Neural crest cell (in vitro differentiated cells): ENCODE measurements at regions not wholly inside any gene's neighbourhood (a gene's known extent, or its start where the extent isn't known, plus 50 kb on each side); places are given as distances from the start of the nearest gene placed in this dataset.
A peak's percentile ranks its signal among the peaks of the same experiment; 100 is the strongest.

Experiments
- DNase-seq: peaks from one replicate; pipeline ENCODE4 v3.0.0; 2021; ENCODE audit warnings: low read depth, mixed read lengths, low spot score
- H3K27ac Mint-ChIP-seq: one replicate; pipeline ENCODE4 v1.8.0; 2021; ENCODE audit warnings: mild to moderate bottlenecking, mixed read lengths; ENCODE audit not compliant: unreplicated experiment
- H3K27me3 Mint-ChIP-seq: 2 replicates; pipeline ENCODE4 v1.8.0; 2021; ENCODE audit warnings: low read depth, mild to moderate bottlenecking, mixed read lengths
- H3K36me3 Mint-ChIP-seq: 2 replicates; pipeline ENCODE4 v1.8.0; 2021; ENCODE audit warnings: low read depth, mild to moderate bottlenecking, mixed read lengths
- H3K4me1 Mint-ChIP-seq: 2 replicates; pipeline ENCODE4 v1.8.0; 2021; ENCODE audit warnings: mixed read lengths
- H3K4me3 Mint-ChIP-seq: one replicate; pipeline ENCODE4 v1.8.0; 2021; ENCODE audit warnings: mild to moderate bottlenecking, mixed read lengths
- H3K9me3 Mint-ChIP-seq: 2 replicates; pipeline ENCODE4 v1.8.0; 2021; ENCODE audit warnings: mixed read lengths
- TF ChIP-seq, protein P1 (sequence below): fragments of 200-600 bp; sonication (generic); conservative IDR thresholded peaks from 2 replicates; pipeline ENCODE4 v1.5.0; 2021; ENCODE audit warnings: antibody characterized with exemption, mild to moderate bottlenecking

- H3K27me3 Mint-ChIP-seq: no peaks in the 10 kb centered on the region
- no peak overlapping the region for H3K27ac Mint-ChIP-seq
- H3K4me1 Mint-ChIP-seq: no peaks in the 10 kb centered on the region
- no peaks in the 10 kb centered on the region for H3K36me3 Mint-ChIP-seq
- TF ChIP-seq, protein P1, sequence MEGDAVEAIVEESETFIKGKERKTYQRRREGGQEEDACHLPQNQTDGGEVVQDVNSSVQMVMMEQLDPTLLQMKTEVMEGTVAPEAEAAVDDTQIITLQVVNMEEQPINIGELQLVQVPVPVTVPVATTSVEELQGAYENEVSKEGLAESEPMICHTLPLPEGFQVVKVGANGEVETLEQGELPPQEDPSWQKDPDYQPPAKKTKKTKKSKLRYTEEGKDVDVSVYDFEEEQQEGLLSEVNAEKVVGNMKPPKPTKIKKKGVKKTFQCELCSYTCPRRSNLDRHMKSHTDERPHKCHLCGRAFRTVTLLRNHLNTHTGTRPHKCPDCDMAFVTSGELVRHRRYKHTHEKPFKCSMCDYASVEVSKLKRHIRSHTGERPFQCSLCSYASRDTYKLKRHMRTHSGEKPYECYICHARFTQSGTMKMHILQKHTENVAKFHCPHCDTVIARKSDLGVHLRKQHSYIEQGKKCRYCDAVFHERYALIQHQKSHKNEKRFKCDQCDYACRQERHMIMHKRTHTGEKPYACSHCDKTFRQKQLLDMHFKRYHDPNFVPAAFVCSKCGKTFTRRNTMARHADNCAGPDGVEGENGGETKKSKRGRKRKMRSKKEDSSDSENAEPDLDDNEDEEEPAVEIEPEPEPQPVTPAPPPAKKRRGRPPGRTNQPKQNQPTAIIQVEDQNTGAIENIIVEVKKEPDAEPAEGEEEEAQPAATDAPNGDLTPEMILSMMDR: no peak
- peaks cover 4% of the 10 kb centered on the region for H3K9me3 Mint-ChIP-seq
- DNase-seq: no peak
- H3K4me3 Mint-ChIP-seq: no peak overlapping the region
Observed at GRCh38 chr10:15985690-15986089, 125.4 kb upstream of the MINDY3 start.

DNA sequence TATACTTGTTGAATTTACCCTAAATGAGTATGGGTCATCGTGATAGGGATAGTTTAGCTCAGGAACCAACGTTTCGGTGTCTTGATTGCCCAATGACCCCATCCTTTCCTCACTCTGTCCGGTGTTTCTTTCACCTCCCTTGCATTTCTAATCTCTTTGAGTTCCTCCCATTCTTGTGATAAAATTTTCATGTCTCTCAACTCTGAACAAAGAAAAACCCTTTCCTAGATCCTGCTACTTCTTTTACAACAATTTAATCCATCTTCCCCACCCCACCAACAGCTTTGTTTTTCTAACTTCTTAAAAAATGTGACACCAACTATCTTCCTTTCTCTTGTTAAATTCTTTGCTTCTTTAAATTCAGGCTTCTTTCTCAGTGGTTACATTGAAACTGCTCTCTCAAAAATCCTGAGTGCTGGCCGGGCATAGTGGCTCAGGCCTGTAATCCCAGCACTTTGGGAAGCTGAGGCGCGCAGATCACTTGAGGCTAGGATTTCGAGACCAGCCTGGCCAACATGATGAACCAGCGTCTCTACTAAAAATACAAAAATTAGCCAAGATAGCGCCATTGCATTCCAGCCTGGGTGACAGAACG lies 130.3 kb upstream of the MINDY3 start:
- TF ChIP-seq, protein P1: no peak
- peak overlapping the region; percentile 65 for H3K27ac Mint-ChIP-seq
- no peaks in the 10 kb centered on the region for H3K4me1 Mint-ChIP-seq
- H3K4me3 Mint-ChIP-seq: no peak overlapping the region
- no peaks in the 10 kb centered on the region for H3K36me3 Mint-ChIP-seq
- no peak for DNase-seq
- no peaks in the 10 kb centered on the region for H3K27me3 Mint-ChIP-seq
- H3K9me3 Mint-ChIP-seq: peaks cover 4% of the 10 kb centered on the region

DNA sequence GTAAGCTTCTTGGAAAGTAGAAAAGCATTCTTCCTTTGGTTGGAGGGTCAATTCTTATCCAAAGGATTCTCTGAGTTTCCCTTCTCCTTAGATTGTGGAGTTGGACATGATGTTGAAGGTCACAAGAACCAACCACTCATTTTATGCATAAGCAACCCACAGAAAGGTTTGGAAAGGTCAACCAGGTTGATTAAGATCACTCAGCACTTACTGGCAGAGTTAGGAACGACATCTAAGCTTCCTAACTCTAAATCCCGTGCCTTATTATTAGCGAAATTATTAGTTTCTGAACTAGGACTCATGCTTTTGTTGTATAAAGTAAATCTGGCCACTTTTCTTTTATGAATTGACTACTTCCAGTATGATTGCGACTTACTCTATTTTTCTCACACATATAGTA lies 137.0 kb upstream of the MINDY3 start:
- Mint-ChIP-seq H3K4me3 (no peak overlapping the region), H3K27ac (no peak overlapping the region), H3K9me3 (no peaks in the 10 kb centered on the region), H3K4me1 (no peaks in the 10 kb centered on the region), H3K27me3 (no peaks in the 10 kb centered on the region), H3K36me3 (no peaks in the 10 kb centered on the region)
- TF ChIP-seq, protein P1: no peak
- no peak for DNase-seq

GRCh38 chr10:16001581-16001980 lies 141.3 kb upstream of the MINDY3 start:
- Mint-ChIP-seq H3K36me3 (no peaks in the 10 kb centered on the region), H3K9me3 (peaks cover 4% of the 10 kb centered on the region), H3K4me1 (no peaks in the 10 kb centered on the region), H3K4me3 (no peak overlapping the region), H3K27me3 (no peaks in the 10 kb centered on the region), H3K27ac (no peak overlapping the region)
- DNase-seq: no peak
- TF ChIP-seq, protein P1: no peak

GRCh38 chr10:16009785-16010184 lies 149.5 kb upstream of the MINDY3 start:
- H3K4me1 Mint-ChIP-seq: no peaks in the 10 kb centered on the region
- H3K36me3 Mint-ChIP-seq: no peaks in the 10 kb centered on the region
- TF ChIP-seq, protein P1: no peak
- no peak overlapping the region for H3K27ac Mint-ChIP-seq
- peaks cover 10% of the 10 kb centered on the region for H3K27me3 Mint-ChIP-seq
- peaks cover under 1% of the 10 kb centered on the region for H3K9me3 Mint-ChIP-seq
- H3K4me3 Mint-ChIP-seq: no peak overlapping the region
- DNase-seq: no peak
